Nephron (organoid): ENCODE measurements at regions not wholly inside any gene's neighbourhood (a gene's known extent, or its start where the extent isn't known, plus 50 kb on each side); places are given as distances from the start of the nearest gene placed in this dataset.

Experiments
- H3K27ac Mint-ChIP-seq, 3 experiments: 2 replicates each; pipeline ENCODE4 v1.8.0; 2020; ENCODE audit warnings: mixed read lengths in 3 of 3, mild to moderate bottlenecking in 2 of 3, moderate library complexity in 1 of 3
- H3K27me3 Mint-ChIP-seq: 2 replicates; pipeline ENCODE4 v1.8.0; 2021; ENCODE audit warnings: low read depth, mild to moderate bottlenecking, moderate library complexity, mixed read lengths
- H3K36me3 Mint-ChIP-seq: 2 replicates; pipeline ENCODE4 v1.8.0; 2020; ENCODE audit warnings: low read depth, mixed read lengths
- H3K4me1 Mint-ChIP-seq: 2 replicates; pipeline ENCODE4 v1.8.0; 2020; ENCODE audit warnings: mixed read lengths
- H3K4me3 Mint-ChIP-seq, 3 experiments: 2 replicates each; pipeline ENCODE4 v1.8.0; 2020; ENCODE audit warnings: mild to moderate bottlenecking in 3 of 3, mixed read lengths in 3 of 3, moderate library complexity in 2 of 3
- H3K9me3 Mint-ChIP-seq: 2 replicates; pipeline ENCODE4 v1.8.0; 2020; ENCODE audit warnings: mixed read lengths
- CTCF ChIP-seq, 3 experiments: fragments of 200-600 bp; sonication (generic); IDR thresholded peaks; one replicate each; pipeline ENCODE4 v1.5.0; 2021; ENCODE audit warnings: antibody characterized with exemption in 3 of 3; ENCODE audit not compliant: unreplicated experiment in 3 of 3

DNA sequence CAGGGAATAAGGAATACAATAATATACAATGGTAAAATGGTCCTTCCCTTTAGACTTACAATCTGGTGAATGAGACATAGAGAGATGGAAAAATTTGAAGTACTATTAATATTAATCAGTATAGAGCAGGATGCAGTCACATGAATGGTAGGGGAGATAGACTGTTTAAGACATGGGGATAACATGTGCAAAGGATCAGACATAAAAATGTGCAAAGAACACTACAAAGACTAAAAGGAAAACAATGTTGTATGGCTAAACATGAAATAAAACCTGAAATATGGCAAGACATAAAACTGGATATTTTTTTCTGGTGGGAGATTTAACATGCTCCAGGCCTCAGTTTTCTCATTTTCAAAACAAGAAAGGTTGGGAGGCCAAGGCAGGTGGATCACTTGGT is 182.4 kb upstream of the DPT start:
- H3K4me3 Mint-ChIP-seq = no peak overlapping the region
- no peaks in the 10 kb centered on the region for H3K27me3 Mint-ChIP-seq
- H3K27ac Mint-ChIP-seq = no peak overlapping the region
- H3K36me3 Mint-ChIP-seq = no peaks in the 10 kb centered on the region
- no peak for TF ChIP-seq CTCF (IDR thresholded peaks at IDR 0.05; ENCODE audit: unreplicated experiment in 3 of 3)
- H3K4me1 Mint-ChIP-seq = peaks cover 22% of the 10 kb centered on the region
- no peaks in the 10 kb centered on the region for H3K9me3 Mint-ChIP-seq

- no peak for TF ChIP-seq CTCF (IDR thresholded peaks at IDR 0.05; ENCODE audit: unreplicated experiment in 3 of 3)
- no peaks in the 10 kb centered on the region for H3K9me3 Mint-ChIP-seq
- H3K4me1 Mint-ChIP-seq = peaks cover 15% of the 10 kb centered on the region
- no peaks in the 10 kb centered on the region for H3K27me3 Mint-ChIP-seq
- no peaks in the 10 kb centered on the region for H3K36me3 Mint-ChIP-seq
- H3K4me3 Mint-ChIP-seq = no peak overlapping the region
- H3K27ac Mint-ChIP-seq = no peak overlapping the region
Measured at GRCh38 chr1:168913711-168914463, 184.9 kb upstream of the DPT start.

DNA sequence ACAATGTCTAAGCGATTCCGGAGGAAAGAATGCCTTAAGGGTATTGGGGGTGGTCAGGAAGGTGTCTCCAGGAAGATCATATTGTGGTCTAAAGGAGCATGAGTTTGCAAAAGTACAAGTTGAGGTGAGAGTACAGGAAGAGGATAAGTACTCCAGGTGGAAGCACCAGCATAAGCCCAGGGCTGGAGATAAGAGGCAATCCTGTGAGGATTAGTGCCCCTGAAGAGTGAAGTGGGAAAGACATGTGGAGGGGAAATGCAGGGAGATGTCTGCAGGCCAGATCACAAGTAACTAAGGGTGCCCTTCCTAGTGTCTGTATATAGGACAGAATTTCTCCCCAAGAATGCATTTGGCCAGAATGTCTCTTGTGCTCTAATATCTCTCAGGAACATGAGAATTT is 188.3 kb upstream of the DPT start:
- Mint-ChIP-seq H3K4me3 (no peak overlapping the region), H3K27ac (no peak overlapping the region), H3K27me3 (no peaks in the 10 kb centered on the region), H3K9me3 (no peaks in the 10 kb centered on the region), H3K4me1 (peaks cover 18% of the 10 kb centered on the region), H3K36me3 (no peaks in the 10 kb centered on the region)
- TF ChIP-seq CTCF (IDR thresholded peaks at IDR 0.05; ENCODE audit: unreplicated experiment in 3 of 3) = no peak

- Mint-ChIP-seq H3K9me3 (no peaks in the 10 kb centered on the region), H3K4me3 (no peak overlapping the region), H3K27ac (no peak overlapping the region), H3K36me3 (no peaks in the 10 kb centered on the region), H3K4me1 (peaks cover 18% of the 10 kb centered on the region), H3K27me3 (no peaks in the 10 kb centered on the region)
- TF ChIP-seq CTCF (IDR thresholded peaks at IDR 0.05; ENCODE audit: unreplicated experiment in 3 of 3) = no peak
Measured at GRCh38 chr1:168917796-168918195, 188.7 kb upstream of the ATP1B1 start.

- H3K27ac Mint-ChIP-seq = peak overlapping the region in 1 of 3 experiments; percentile 16
Measured at GRCh38 chr1:168918860-168919741, 187.4 kb upstream of the ATP1B1 start.

More at GRCh38 chr1:168918860-168919741, 187.4 kb upstream of the ATP1B1 start:
- no peak overlapping the region for H3K4me3 Mint-ChIP-seq
- H3K4me1 Mint-ChIP-seq = peaks cover 14% of the 10 kb centered on the region
- no peaks in the 10 kb centered on the region for H3K36me3 Mint-ChIP-seq
- no peak for TF ChIP-seq CTCF (IDR thresholded peaks at IDR 0.05; ENCODE audit: unreplicated experiment in 3 of 3)
- no peaks in the 10 kb centered on the region for H3K9me3 Mint-ChIP-seq
- H3K27me3 Mint-ChIP-seq = no peaks in the 10 kb centered on the region
